ENCODE measurements at regions not wholly inside any gene's neighbourhood (a gene's known extent, or its start where the extent isn't known, plus 50 kb on each side); places are given as distances from the start of the nearest gene placed in this dataset.
A peak's percentile ranks its signal among the peaks of the same experiment; 100 is the strongest.
"Not testable (repeated sequence)": the region's sequence is repeated elsewhere in the genome, so short reads cannot be mapped to it uniquely, and the experiment has no call there.

- no peak for DNase-seq (ENCODE audit: low read depth)
These were observed 151.8 kb upstream of the SOX14 start for GRCh38 chr3:137612291-137612690.

- no peak for DNase-seq (ENCODE audit: low read depth)
These were observed 148.3 kb upstream of the SOX14 start for GRCh38 chr3:137615659-137616418.

- DNase-seq (ENCODE audit: low read depth), result no peak
These were observed 122.0 kb upstream of the SOX14 start for GRCh38 chr3:137641879-137642704.

GRCh38 chr3:137642831-137643230 lies 121.3 kb upstream of the SOX14 start:
- peak; percentile 58 for DNase-seq (ENCODE audit: low read depth)

GRCh38 chr3:137647179-137647578 lies 116.9 kb upstream of the SOX14 start:
- DNase-seq (ENCODE audit: low read depth), result no peak

- no peak for DNase-seq (ENCODE audit: low read depth)
These were observed 94.5 kb upstream of the SOX14 start for GRCh38 chr3:137669519-137670060.

- no peak for DNase-seq (ENCODE audit: low read depth)
These were observed 76.8 kb upstream of the SOX14 start for GRCh38 chr3:137687181-137687879.

- DNase-seq (ENCODE audit: low read depth), result no peak
These were observed 71.2 kb upstream of the SOX14 start for GRCh38 chr3:137692803-137693431.

- DNase-seq (ENCODE audit: low read depth), result no peak
These were observed 70.3 kb upstream of the SOX14 start for GRCh38 chr3:137693791-137694190.

- no peak for DNase-seq (ENCODE audit: low read depth)
These were observed 69.3 kb upstream of the SOX14 start for GRCh38 chr3:137694836-137695235.

- DNase-seq (ENCODE audit: low read depth), result no peak
These were observed 68.8 kb upstream of the SOX14 start for GRCh38 chr3:137695351-137695750.

- DNase-seq (ENCODE audit: low read depth), result peak; percentile 1
These were observed 55.0 kb upstream of the SOX14 start for GRCh38 chr3:137709011-137709601.

GRCh38 chr3:137713965-137714364 lies 50.1 kb upstream of the SOX14 start:
- DNase-seq (ENCODE audit: low read depth), result not testable (repeated sequence)

Measured in renal cortical epithelial cell (primary cell).